IMR-90 (cell line): ENCODE measurements at regions not wholly inside any gene's neighbourhood (a gene's known extent, or its start where the extent isn't known, plus 50 kb on each side); places are given as distances from the start of the nearest gene placed in this dataset.
A peak's percentile ranks its signal among the peaks of the same experiment; 100 is the strongest.

ENCODE experiments used
- ATAC-seq: fragments of 200-7000 bp; cut with Tn5 transposase; 2 replicates; pipeline ENCODE4 v1.9.1; 2020; ENCODE audit warnings: low read depth, mild to moderate bottlenecking, moderate library complexity
- BruUV-seq: library from RNA; stranded (reverse); fragments of 400-500 nt; replicated peaks from 2 replicates; lab custom pipeline; 2021; lab: Mats Ljungman, UMichigan
- CTCF ChIA-PET: fragments of 300-600 bp; formaldehyde crosslinking; extraction: SDS; loops from one replicate; lab custom pipeline; 2021; ENCODE audit warnings: antibody characterized with exemption; lab: Yijun Ruan, JAX
- POLR2A ChIA-PET: fragments of 300-600 bp; sonication (Branson Sonifier 250); formaldehyde crosslinking; loops from one replicate; lab custom pipeline; 2022; ENCODE audit warnings: antibody characterized with exemption; ENCODE audit not compliant: unreplicated experiment; lab: Charles Lee
- DNase-seq: peaks from one replicate; pipeline ENCODE4 v3.0.0; 2013
- H2AFZ ChIP-seq: replicated peaks from 2 replicates; pipeline ENCODE3; 2013; ENCODE audit warnings: low read length, mild to moderate bottlenecking; ENCODE audit not compliant: poor library complexity
- H2AK5ac ChIP-seq: 2 replicates; pipeline ENCODE4 v1.6.1; 2013; ENCODE audit warnings: low read depth, low read length, inconsistent platforms
- H2AK9ac ChIP-seq: replicated peaks from 2 replicates; pipeline ENCODE3; 2013; ENCODE audit warnings: mild to moderate bottlenecking, low read depth, low read length, moderate library complexity; ENCODE audit not compliant: poor library complexity
- H2BK120ac ChIP-seq: 2 replicates; pipeline ENCODE4 v1.6.1; 2013; ENCODE audit warnings: low read depth, low read length, inconsistent platforms
- H2BK15ac ChIP-seq: 3 replicates; pipeline ENCODE4 v1.6.1; 2013; ENCODE audit warnings: low read depth, low read length, inconsistent platforms
- H2BK20ac ChIP-seq: 2 replicates; pipeline ENCODE4 v1.6.1; 2013; ENCODE audit warnings: low read depth, mild to moderate bottlenecking, inconsistent platforms, low read length, moderate library complexity
- H2BK5ac ChIP-seq: 2 replicates; pipeline ENCODE4 v1.6.1; 2013; ENCODE audit warnings: mild to moderate bottlenecking, low read depth, low read length, inconsistent platforms; ENCODE audit not compliant: poor library complexity, severe bottlenecking
- H3K14ac ChIP-seq: replicated peaks from 2 replicates; pipeline ENCODE4 v1.6.1; 2013; ENCODE audit warnings: low read depth, low read length, inconsistent platforms
- H3K18ac ChIP-seq: 2 replicates; pipeline ENCODE4 v1.6.1; 2013; ENCODE audit warnings: low read depth, low read length, control low read depth
- H3K23ac ChIP-seq: 2 replicates; pipeline ENCODE4 v1.6.1; 2013; ENCODE audit warnings: low read depth, low read length, inconsistent platforms
- H3K27ac ChIP-seq: 2 replicates; pipeline ENCODE4 v1.5.1; 2013; ENCODE audit warnings: mild to moderate bottlenecking, control low read depth, low read length; ENCODE audit not compliant: insufficient read depth
- H3K27me3 ChIP-seq: 2 replicates; pipeline ENCODE4 v1.6.1; 2013; ENCODE audit warnings: low read length; ENCODE audit not compliant: control insufficient read depth, insufficient read depth
- H3K36me3 ChIP-seq: 2 replicates; pipeline ENCODE4 v1.6.1; 2013; ENCODE audit warnings: low read length, mixed read lengths; ENCODE audit not compliant: control insufficient read depth, insufficient read depth
- H3K4ac ChIP-seq: 2 replicates; pipeline ENCODE4 v1.6.1; 2013; ENCODE audit warnings: low read depth, low read length, inconsistent platforms
- H3K4me1 ChIP-seq: 2 replicates; pipeline ENCODE4 v1.6.1; 2013; ENCODE audit warnings: low read length, mixed read lengths; ENCODE audit not compliant: control insufficient read depth, insufficient read depth
- H3K4me2 ChIP-seq: 2 replicates; pipeline ENCODE4 v1.6.1; 2013; ENCODE audit warnings: low read depth, mild to moderate bottlenecking, control low read depth, low read length, moderate library complexity
- H3K4me3 ChIP-seq: 2 replicates; pipeline ENCODE4 v1.5.1; 2013; ENCODE audit warnings: low read depth, mild to moderate bottlenecking, control low read depth, low read length, moderate library complexity; ENCODE audit not compliant: insufficient read depth
- H3K56ac ChIP-seq: 2 replicates; pipeline ENCODE4 v1.6.1; 2013; ENCODE audit warnings: low read length, inconsistent platforms; ENCODE audit not compliant: insufficient read depth; ENCODE audit errors: extremely low read depth
- H3K79me1 ChIP-seq, 2 experiments: 2 replicates each; pipeline ENCODE4 v1.6.1; 2013; ENCODE audit warnings: low read length in 2 of 2, inconsistent platforms in 1 of 2, low read depth in 1 of 2
- H3K9ac ChIP-seq: 2 replicates; pipeline ENCODE4 v1.6.1; 2013; ENCODE audit warnings: low read depth, low read length, control low read depth
- H3K9me1 ChIP-seq: 2 replicates; pipeline ENCODE4 v1.6.1; 2013; ENCODE audit warnings: low read length, inconsistent platforms; ENCODE audit not compliant: insufficient read depth
- H3K9me3 ChIP-seq: 2 replicates; pipeline ENCODE4 v1.6.1; 2013; ENCODE audit warnings: low read length; ENCODE audit not compliant: control insufficient read depth, insufficient read depth
- H4K20me1 ChIP-seq: 2 replicates; pipeline ENCODE4 v1.6.1; 2013; ENCODE audit warnings: low read length, inconsistent platforms; ENCODE audit not compliant: insufficient read depth
- H4K5ac ChIP-seq: 2 replicates; pipeline ENCODE4 v1.6.1; 2013; ENCODE audit warnings: mild to moderate bottlenecking, low read depth, low read length, control low read depth
- H4K8ac ChIP-seq, 2 experiments: 2 replicates each; pipeline ENCODE4 v1.6.1; 2013; ENCODE audit warnings: low read depth in 2 of 2, low read length in 2 of 2, control low read depth in 1 of 2, inconsistent platforms in 1 of 2
- H4K91ac ChIP-seq: 2 replicates; pipeline ENCODE4 v1.6.1; 2013; ENCODE audit warnings: low read depth, low read length, inconsistent platforms; ENCODE audit not compliant: insufficient read depth
- BHLHE40 ChIP-seq: fragments of 150-350 bp; IDR thresholded peaks from 2 replicates; pipeline ENCODE4 v1.6.1; 2016; ENCODE audit warnings: mild to moderate bottlenecking, low read depth, low read length
- CEBPB ChIP-seq: IDR thresholded peaks from 2 replicates; pipeline ENCODE4 v1.6.1; 2012; ENCODE audit warnings: low read depth, low read length, improper control_type of control experiment
- CHD1 ChIP-seq: IDR thresholded peaks from 2 replicates; pipeline ENCODE4 v1.6.1; 2012; ENCODE audit warnings: low read depth, low read length, improper control_type of control experiment
- FOS ChIP-seq: fragments of 150-350 bp; IDR thresholded peaks from 2 replicates; pipeline ENCODE4 v1.6.1; 2016; ENCODE audit warnings: low read depth, low read length
- MAFK ChIP-seq: IDR thresholded peaks from 2 replicates; pipeline ENCODE4 v1.6.1; 2012; ENCODE audit warnings: low read depth, low read length, improper control_type of control experiment
- MAZ ChIP-seq: IDR thresholded peaks from 2 replicates; pipeline ENCODE4 v1.6.1; 2012; ENCODE audit warnings: low read depth, mild to moderate bottlenecking, low read length, improper control_type of control experiment, moderate library complexity, borderline replicate concordance
- MXI1 ChIP-seq: IDR thresholded peaks from 2 replicates; pipeline ENCODE4 v1.6.1; 2012; ENCODE audit warnings: low read depth, mild to moderate bottlenecking, low read length, moderate library complexity, borderline replicate concordance
- NFE2L2 ChIP-seq: fragments of 150-350 bp; IDR thresholded peaks from 2 replicates; pipeline ENCODE4 v1.6.1; 2016; ENCODE audit warnings: low read depth, mild to moderate bottlenecking, low read length
- POLR2A ChIP-seq: IDR thresholded peaks from 2 replicates; pipeline ENCODE4 v1.6.1; 2012; ENCODE audit warnings: mild to moderate bottlenecking, low read depth, low read length
- RAD21 ChIP-seq: IDR thresholded peaks from 2 replicates; pipeline ENCODE4 v1.6.1; 2012; ENCODE audit warnings: low read length, improper control_type of control experiment
- RCOR1 ChIP-seq: IDR thresholded peaks from 2 replicates; pipeline ENCODE4 v1.6.1; 2012; ENCODE audit warnings: mild to moderate bottlenecking, low read length, improper control_type of control experiment; ENCODE audit not compliant: insufficient replicate concordance
- RFX5 ChIP-seq: IDR thresholded peaks from 2 replicates; pipeline ENCODE4 v1.8.0; 2012; ENCODE audit warnings: low read depth, mild to moderate bottlenecking, low read length, moderate library complexity
- SMC3 ChIP-seq: fragments of 150-350 bp; IDR thresholded peaks from 2 replicates; pipeline ENCODE4 v1.6.1; 2016; ENCODE audit warnings: low read depth, mild to moderate bottlenecking, antibody characterized with exemption, low read length, moderate library complexity
- WGBS, 2 experiments: methylation state at CpG; one replicate each; pipeline versions ENCODE4 v1.1.5 to v1.1.7; 2013; ENCODE audit warnings: missing lambda C conversion rate in 2 of 2; ENCODE audit not compliant: insufficient read length in 1 of 2; ENCODE audit errors: extremely low coverage in 2 of 2; 5-methylcytosine and 5-hydroxymethylcytosine counted together
- dilution Hi-C: fragments of 300-500 bp; cut with HindIII; formaldehyde crosslinking; loops from one replicate; pipeline ENCODE4 v1.14.3; 2018; ENCODE audit warnings: low sequenced_read_pairs; ENCODE audit not compliant: unreplicated experiment
- in situ Hi-C: fragments of 300-500 bp; cut with MboI; formaldehyde crosslinking; loops from 3 replicates; pipeline ENCODE4 v1.14.3; 2019; ENCODE audit warnings: low sequenced_read_pairs, inconsistent platforms, mixed read lengths
- intact Hi-C: fragments of 100-400 bp; cut with micrococcal nuclease; formaldehyde crosslinking; loops from 2 replicates; pipeline ENCODE4 v1.10.0; 2022
- TF ChIP-seq, protein P1 (sequence below): fragments of 150-350 bp; IDR thresholded peaks from 2 replicates; pipeline ENCODE4 v1.6.1; 2017; ENCODE audit warnings: mild to moderate bottlenecking, antibody characterized with exemption, low read length, low read depth
- TF ChIP-seq, protein P2 (sequence below): conservative IDR thresholded peaks from 2 replicates; pipeline ENCODE4 v1.5.1; 2012; ENCODE audit warnings: mild to moderate bottlenecking, low read depth, low read length, improper control_type of control experiment
- TF ChIP-seq, protein P3 (sequence below): fragments of 150-350 bp; IDR thresholded peaks from 2 replicates; pipeline ENCODE4 v1.6.1; 2016; ENCODE audit warnings: low read depth, mild to moderate bottlenecking, low read length, moderate library complexity, borderline replicate concordance

DNA sequence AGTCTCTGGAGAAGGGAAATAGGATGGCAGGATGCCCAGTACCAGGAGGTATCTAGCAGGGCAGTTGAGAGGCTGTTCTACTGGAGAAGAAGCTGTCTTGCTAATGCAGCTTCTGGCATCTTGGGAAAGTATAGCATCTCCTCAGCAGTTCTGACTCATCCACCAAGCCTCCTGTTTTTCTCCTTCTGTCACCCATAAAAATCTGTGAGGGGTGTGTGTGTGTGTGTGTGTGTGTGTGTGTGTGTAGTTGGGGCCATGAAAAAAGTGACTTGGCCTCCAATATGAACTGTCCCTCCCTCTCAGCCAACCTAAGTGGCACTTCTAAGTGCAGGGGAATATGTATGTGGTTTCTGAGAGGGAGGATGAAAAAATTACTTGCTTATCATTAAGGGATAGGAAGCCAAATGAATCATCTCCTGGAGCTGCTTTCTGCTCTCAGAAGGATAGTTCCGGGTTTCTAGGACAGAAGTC, 83.9 kb downstream of the CBLN2 start:
- CTCF ChIA-PET = interaction anchor here (0.6 kb wide), 1 partner anchor 1904 kb away, joined by 4 read pairs; no protein-coding TSS in a partner anchor
- no peak overlapping the region for H3K27ac ChIP-seq
- dilution Hi-C loops = no loop called here

More for the DNA sequence above, 83.9 kb downstream of the CBLN2 start:
- ATAC-seq (no peak), DNase-seq (peak; percentile 6)
- POLR2A ChIA-PET = no interaction called here
- Histone ChIP-seq H2BK15ac (no peak overlapping the region), H4K20me1 (no peaks in the 10 kb centered on the region), H3K9me1 (no peaks in the 10 kb centered on the region), H3K56ac (no peak overlapping the region), H3K4ac (no peak overlapping the region), H2BK20ac (no peak overlapping the region), H2AK5ac (no peak overlapping the region), H2BK120ac (no peak overlapping the region), H2AK9ac (no peak overlapping the region), H3K4me2 (no peak overlapping the region), H4K91ac (no peak overlapping the region), H3K9me3 (peaks cover 4% of the 10 kb centered on the region), H2AFZ (no peak overlapping the region), H3K4me3 (no peak overlapping the region), H4K8ac (no peak overlapping the region), H3K27me3 (no peaks in the 10 kb centered on the region), H3K23ac (no peak overlapping the region), H2BK5ac (no peak overlapping the region), H3K9ac (no peak overlapping the region), H3K36me3 (no peaks in the 10 kb centered on the region), H4K5ac (no peak overlapping the region), H3K18ac (no peak overlapping the region), H3K14ac (no peak overlapping the region), H3K4me1 (no peaks in the 10 kb centered on the region), H3K79me1 (no peaks in the 10 kb centered on the region)
- TF ChIP-seq RAD21 = no peak
- TF ChIP-seq, protein P1, sequence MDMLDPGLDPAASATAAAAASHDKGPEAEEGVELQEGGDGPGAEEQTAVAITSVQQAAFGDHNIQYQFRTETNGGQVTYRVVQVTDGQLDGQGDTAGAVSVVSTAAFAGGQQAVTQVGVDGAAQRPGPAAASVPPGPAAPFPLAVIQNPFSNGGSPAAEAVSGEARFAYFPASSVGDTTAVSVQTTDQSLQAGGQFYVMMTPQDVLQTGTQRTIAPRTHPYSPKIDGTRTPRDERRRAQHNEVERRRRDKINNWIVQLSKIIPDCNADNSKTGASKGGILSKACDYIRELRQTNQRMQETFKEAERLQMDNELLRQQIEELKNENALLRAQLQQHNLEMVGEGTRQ = no peak
- TF ChIP-seq NFE2L2 = no peak
- TF ChIP-seq MAZ = no peak
- TF ChIP-seq POLR2A = no peak
- TF ChIP-seq SMC3 = no peak
- TF ChIP-seq, protein P2, sequence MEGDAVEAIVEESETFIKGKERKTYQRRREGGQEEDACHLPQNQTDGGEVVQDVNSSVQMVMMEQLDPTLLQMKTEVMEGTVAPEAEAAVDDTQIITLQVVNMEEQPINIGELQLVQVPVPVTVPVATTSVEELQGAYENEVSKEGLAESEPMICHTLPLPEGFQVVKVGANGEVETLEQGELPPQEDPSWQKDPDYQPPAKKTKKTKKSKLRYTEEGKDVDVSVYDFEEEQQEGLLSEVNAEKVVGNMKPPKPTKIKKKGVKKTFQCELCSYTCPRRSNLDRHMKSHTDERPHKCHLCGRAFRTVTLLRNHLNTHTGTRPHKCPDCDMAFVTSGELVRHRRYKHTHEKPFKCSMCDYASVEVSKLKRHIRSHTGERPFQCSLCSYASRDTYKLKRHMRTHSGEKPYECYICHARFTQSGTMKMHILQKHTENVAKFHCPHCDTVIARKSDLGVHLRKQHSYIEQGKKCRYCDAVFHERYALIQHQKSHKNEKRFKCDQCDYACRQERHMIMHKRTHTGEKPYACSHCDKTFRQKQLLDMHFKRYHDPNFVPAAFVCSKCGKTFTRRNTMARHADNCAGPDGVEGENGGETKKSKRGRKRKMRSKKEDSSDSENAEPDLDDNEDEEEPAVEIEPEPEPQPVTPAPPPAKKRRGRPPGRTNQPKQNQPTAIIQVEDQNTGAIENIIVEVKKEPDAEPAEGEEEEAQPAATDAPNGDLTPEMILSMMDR = no peak
- TF ChIP-seq MXI1 = no peak
- TF ChIP-seq MAFK = no peak
- TF ChIP-seq, protein P3, sequence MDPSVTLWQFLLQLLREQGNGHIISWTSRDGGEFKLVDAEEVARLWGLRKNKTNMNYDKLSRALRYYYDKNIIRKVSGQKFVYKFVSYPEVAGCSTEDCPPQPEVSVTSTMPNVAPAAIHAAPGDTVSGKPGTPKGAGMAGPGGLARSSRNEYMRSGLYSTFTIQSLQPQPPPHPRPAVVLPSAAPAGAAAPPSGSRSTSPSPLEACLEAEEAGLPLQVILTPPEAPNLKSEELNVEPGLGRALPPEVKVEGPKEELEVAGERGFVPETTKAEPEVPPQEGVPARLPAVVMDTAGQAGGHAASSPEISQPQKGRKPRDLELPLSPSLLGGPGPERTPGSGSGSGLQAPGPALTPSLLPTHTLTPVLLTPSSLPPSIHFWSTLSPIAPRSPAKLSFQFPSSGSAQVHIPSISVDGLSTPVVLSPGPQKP = no peak
- no peak for TF ChIP-seq CHD1
- no peak for TF ChIP-seq FOS
- no peak for TF ChIP-seq CEBPB
- TF ChIP-seq BHLHE40 = no peak
- TF ChIP-seq RCOR1 = no peak
- no peak for TF ChIP-seq RFX5
- no CpG with 5 or more reads among the region's 1 CpG for WGBS, 2 experiments
- intact Hi-C loops (no loop called here), in situ Hi-C loops (no loop called here)
- BruUV-seq = no TSS peak
